Testis (tissue), 2 donors: ENCODE measurements at regions not wholly inside any gene's neighbourhood (a gene's known extent, or its start where the extent isn't known, plus 50 kb on each side); places are given as distances from the start of the nearest gene placed in this dataset.

ENCODE experiments used
- POLR2A ChIP-seq: fragments of 450-650 bp; IDR thresholded peaks from one replicate; pipeline ENCODE4 v1.6.1; 2017; ENCODE audit warnings: antibody characterized with exemption, mild to moderate bottlenecking, moderate library complexity
- TF ChIP-seq, protein P1 (sequence below), 3 experiments: fragments of 450-650 bp in 2 of 3; fragments of 200-600 bp in 1 of 3; sonication (generic) in 1 of 3; IDR thresholded peaks; one replicate each; pipeline ENCODE4 v1.5.1; 2016 to 2019; ENCODE audit warnings: antibody characterized with exemption in 3 of 3, mild to moderate bottlenecking in 2 of 3, moderate library complexity in 1 of 3

- no peak for TF ChIP-seq POLR2A
- TF ChIP-seq, protein P1, sequence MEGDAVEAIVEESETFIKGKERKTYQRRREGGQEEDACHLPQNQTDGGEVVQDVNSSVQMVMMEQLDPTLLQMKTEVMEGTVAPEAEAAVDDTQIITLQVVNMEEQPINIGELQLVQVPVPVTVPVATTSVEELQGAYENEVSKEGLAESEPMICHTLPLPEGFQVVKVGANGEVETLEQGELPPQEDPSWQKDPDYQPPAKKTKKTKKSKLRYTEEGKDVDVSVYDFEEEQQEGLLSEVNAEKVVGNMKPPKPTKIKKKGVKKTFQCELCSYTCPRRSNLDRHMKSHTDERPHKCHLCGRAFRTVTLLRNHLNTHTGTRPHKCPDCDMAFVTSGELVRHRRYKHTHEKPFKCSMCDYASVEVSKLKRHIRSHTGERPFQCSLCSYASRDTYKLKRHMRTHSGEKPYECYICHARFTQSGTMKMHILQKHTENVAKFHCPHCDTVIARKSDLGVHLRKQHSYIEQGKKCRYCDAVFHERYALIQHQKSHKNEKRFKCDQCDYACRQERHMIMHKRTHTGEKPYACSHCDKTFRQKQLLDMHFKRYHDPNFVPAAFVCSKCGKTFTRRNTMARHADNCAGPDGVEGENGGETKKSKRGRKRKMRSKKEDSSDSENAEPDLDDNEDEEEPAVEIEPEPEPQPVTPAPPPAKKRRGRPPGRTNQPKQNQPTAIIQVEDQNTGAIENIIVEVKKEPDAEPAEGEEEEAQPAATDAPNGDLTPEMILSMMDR (IDR thresholded peaks at IDR 0.05) = no peak
Observed at GRCh38 chr6:4185419-4185818, 50.0 kb upstream of the ECI2 start.
